ENCODE measurements at regions not wholly inside any gene's neighbourhood (a gene's known extent, or its start where the extent isn't known, plus 50 kb on each side); places are given as distances from the start of the nearest gene placed in this dataset.

- TF ChIP-seq CTCF (conservative IDR thresholded peaks at IDR 0.05 in 1 of 2, IDR thresholded peaks at IDR 0.05 in 1 of 2; ENCODE audit: extremely low read depth in 1 of 2, insufficient read depth in 1 of 2, low read depth in 1 of 2, low read length in 2 of 2) (no peak), EZH2 (IDR thresholded peaks at IDR 0.05; ENCODE audit: borderline replicate concordance, low read length) (no peak)
Observed at GRCh38 chr9:78985084-78985738, 586.6 kb upstream of the TLE4 start.
